HG02870 (cell line): ENCODE measurements at regions not wholly inside any gene's neighbourhood (a gene's known extent, or its start where the extent isn't known, plus 50 kb on each side); places are given as distances from the start of the nearest gene placed in this dataset.
A peak's percentile ranks its signal among the peaks of the same experiment; 100 is the strongest.

Experiments
- ATAC-seq: cut with Tn5 transposase; IDR thresholded peaks from one replicate; pipeline ENCODE4 v1.9.1; 2021; ENCODE audit warnings: mild to moderate bottlenecking, moderate library complexity; ENCODE audit not compliant: unreplicated experiment

DNA sequence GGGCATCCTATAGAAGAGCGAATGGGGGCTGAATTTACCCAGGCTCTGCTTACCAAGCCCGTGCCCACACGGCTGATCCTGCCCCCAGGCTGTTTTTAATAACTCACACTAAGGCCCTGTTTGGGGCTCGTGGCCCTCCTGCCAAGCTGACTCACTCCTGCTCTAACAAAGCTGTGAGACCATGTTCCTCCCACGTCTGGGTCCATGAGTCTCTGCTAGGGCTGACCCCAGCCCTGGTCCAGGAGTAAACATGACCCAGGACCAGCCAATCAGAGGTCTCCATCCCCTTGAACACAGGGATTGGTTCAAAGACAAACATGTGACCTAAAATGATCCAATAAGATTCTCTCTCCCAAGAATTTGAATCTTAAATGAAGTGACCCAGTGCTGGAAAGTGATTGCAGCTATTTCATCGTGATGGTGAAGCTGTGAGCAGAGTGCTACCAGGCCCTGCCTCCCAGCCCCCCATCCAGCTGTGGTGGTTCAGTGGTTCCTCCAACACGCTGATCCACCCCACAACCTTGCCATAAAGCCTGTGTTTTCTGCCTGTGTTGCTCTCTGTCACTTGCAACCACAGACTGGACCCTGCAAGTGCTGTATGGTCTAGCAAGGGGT, 57.2 kb downstream of the C16orf82 start:
- no peak for ATAC-seq

DNA sequence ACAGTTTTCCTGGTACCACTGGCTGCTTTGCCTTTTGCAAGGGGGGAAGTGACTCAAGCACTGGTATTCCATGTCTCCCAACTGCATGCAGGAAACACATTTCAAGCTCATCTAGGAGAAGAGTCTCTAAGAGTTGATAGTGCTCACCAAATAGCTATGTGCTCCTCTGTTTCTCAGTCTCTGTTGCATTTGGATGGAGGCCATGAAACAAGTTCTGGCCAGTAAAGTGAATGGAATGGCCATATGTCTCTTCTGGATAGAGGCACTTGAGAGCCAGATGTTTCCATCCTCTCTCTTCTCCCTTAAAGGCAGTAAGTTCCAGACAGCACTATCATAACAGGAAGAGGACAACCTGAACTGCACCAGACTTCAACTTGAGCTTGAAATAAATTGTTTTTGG, 60.6 kb downstream of the C16orf82 start:
- no peak for ATAC-seq

DNA sequence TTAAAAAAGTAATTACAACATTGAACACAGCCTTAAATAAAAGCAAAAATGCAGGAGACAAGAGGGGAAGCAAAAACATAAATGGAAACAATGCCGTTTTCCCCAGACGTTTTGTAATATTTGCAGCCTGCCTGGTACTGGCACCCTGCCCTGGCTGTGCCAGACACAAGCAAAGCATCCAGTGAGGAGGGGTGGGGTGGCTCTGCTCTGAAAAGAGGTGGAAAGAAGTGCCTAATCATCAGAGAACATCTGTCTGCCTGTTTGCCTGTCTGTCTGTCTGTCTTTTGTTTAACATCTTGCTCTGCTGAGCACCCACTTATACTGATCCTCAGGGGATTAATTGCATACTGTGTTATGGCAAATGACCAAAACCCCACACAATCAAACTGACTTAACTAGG, 62.7 kb downstream of the C16orf82 start:
- no peak for ATAC-seq

DNA sequence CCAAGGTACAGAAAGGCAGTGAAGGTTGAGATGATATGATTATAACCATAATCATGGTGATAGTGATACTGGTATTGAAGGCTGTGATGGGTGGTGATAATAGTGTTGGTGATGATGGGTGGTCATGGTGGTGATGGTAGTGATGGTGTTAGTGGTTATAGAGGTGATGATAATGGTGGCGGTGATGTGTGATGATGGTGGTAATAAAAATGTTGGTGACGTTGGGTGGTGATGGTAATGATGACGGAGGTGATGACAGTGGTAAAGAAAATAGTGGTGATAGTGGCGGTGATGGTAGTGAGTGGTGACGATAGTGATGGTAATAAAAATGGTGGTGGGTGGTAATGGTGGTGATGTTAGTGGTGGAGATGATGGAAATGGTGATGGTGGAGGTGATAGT, 65.1 kb upstream of the KDM8 start:
- ATAC-seq, result no peak

DNA sequence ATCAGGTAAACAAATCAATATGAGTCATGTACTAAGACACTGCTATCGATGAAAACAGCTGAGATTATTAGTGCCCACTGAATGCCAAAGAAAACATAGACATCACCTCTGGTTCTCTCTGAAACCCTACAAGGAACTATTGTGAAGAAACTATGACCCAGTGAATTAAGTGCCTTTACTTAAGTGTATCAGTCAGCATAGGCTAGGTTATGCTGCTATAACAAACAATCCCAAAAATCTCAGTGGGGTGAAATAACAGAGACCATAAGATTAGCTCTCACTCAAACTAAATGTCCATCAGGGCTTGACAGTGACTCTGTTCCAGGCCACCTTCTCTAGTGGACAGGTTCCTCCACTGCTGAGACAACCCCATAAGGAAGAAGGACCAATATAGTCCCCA, 57.7 kb upstream of the KDM8 start:
- no peak for ATAC-seq

DNA sequence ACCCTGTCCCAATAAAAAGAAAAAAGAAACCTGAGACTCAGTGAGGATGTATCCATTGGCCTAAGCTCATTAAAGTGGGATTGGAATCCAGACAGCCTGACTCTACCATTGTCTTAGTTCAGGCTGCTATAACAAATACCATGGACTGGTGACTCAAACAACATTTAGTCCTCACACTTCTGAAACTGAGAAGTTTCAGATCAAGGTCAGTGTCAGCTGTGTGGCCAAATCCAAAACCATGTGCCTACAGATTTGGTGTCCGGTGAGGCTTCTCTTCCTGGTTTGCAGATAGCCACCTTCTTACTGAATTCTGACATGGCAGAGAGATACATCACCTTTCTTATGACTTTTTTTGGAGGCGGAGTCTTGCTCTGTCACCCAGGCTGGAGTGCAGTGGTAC, 53.3 kb upstream of the KDM8 start:
- ATAC-seq, result peak; percentile 66

DNA sequence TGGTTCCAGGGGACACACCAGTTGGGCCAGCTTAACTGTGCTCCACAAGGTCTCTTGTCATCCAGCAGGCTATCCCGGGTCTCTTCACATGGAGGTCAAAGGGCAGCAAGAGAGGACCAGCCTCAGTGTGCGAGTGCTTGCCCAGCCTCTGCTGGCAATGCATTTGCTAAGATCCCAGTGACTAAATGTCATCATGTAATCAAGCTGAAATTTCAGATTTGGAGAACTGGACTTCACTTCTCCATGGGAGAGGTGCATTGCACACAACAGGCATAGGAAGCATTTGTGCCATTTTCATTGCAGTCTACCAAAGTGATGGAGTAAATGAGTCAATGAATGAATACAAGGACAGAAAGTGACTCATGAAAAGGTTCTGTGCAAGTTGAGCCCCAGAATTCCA, 51.2 kb upstream of the KDM8 start:
- ATAC-seq, result no peak

DNA sequence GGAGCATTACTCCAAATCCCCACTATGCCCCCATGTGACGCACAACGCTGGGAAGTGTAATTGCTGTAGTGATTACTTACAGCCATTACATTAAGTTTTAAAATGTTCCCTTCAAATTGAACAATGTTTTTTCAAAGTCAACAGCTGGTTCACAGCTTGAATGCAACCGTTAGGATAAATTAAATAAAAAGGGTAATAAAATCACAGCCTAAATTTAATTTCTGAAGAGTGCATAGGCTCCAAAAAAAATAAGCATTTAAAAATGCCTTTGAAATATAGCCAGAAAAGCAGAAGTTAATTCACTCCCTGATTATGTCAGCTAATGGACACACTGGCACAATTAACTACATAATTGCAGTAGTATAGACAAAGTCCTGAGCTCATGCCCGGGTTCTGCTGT, 50.5 kb upstream of the KDM8 start:
- no peak for ATAC-seq
